Activated CD4-positive, alpha-beta T cell treated with anti-CD3 and anti-CD28 coated beads, Interleukin-2, amount 10 ng/mL, durations not matched to agents 7 days and 5 days (primary cell): ENCODE measurements at regions not wholly inside any gene's neighbourhood (a gene's known extent, or its start where the extent isn't known, plus 50 kb on each side); places are given as distances from the start of the nearest gene placed in this dataset.
"Not testable (repeated sequence)": the region's sequence is repeated elsewhere in the genome, so short reads cannot be mapped to it uniquely, and the experiment has no call there.

Source experiments
- CTCF ChIA-PET: fragments of 350-600 bp; sonication (Branson Sonifier 250); formaldehyde crosslinking; loops from one replicate; lab custom pipeline; 2021; ENCODE audit warnings: antibody characterized with exemption; lab: Charles Lee
- POLR2A ChIA-PET: fragments of 350-600 bp; sonication (Branson Sonifier 250); formaldehyde crosslinking; loops from one replicate; lab custom pipeline; 2021; ENCODE audit warnings: antibody characterized with exemption; lab: Charles Lee
- DNase-seq: peaks from one replicate; pipeline ENCODE4 v3.0.0-alpha.2; 2020
- H3K27ac Mint-ChIP-seq: one replicate; pipeline ENCODE4 v1.8.0; 2021; ENCODE audit warnings: mild to moderate bottlenecking, moderate library complexity, mixed read lengths
- H3K27me3 Mint-ChIP-seq: one replicate; pipeline ENCODE4 v1.8.0; 2021; ENCODE audit warnings: mixed read lengths
- H3K36me3 Mint-ChIP-seq: one replicate; pipeline ENCODE4 v1.8.0; 2021; ENCODE audit warnings: low read depth, mixed read lengths
- H3K4me1 Mint-ChIP-seq: one replicate; pipeline ENCODE4 v1.8.0; 2021; ENCODE audit warnings: mixed read lengths
- H3K4me3 Mint-ChIP-seq: one replicate; pipeline ENCODE4 v1.8.0; 2021; ENCODE audit warnings: mild to moderate bottlenecking, moderate library complexity, mixed read lengths
- H3K9me3 Mint-ChIP-seq: one replicate; pipeline ENCODE4 v1.8.0; 2021; ENCODE audit warnings: mixed read lengths

DNA sequence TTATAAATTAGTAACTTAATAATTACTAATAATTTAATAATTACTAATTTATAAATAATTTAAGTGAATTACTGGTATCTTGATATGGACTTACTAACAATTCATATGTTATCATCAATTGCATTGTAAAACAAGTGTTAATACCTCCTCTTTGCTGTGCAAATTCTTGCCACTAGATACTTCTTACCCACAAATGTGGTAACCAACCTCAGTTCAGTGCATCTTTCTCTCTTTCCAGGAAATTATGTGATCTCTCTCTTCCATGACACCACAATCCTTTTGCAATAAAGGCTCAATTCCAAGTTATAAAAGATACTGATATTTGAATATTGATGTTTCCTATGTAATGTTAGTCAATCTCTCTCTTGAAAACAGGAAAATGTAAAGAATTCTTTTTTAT lies 408.6 kb upstream of the MIR17HG start:
- no peak overlapping the region for H3K27ac Mint-ChIP-seq
- no peak for DNase-seq
- no peaks in the 10 kb centered on the region for H3K9me3 Mint-ChIP-seq
- no peaks in the 10 kb centered on the region for H3K27me3 Mint-ChIP-seq
- ChIA-PET POLR2A (no interaction called here), CTCF (no interaction called here)
- no peaks in the 10 kb centered on the region for H3K36me3 Mint-ChIP-seq
- no peaks in the 10 kb centered on the region for H3K4me1 Mint-ChIP-seq
- no peak overlapping the region for H3K4me3 Mint-ChIP-seq

- POLR2A ChIA-PET, result no interaction called here
- no peak for DNase-seq
- Mint-ChIP-seq H3K9me3 (no peaks in the 10 kb centered on the region), H3K27ac (no peak overlapping the region), H3K27me3 (no peaks in the 10 kb centered on the region), H3K36me3 (no peaks in the 10 kb centered on the region), H3K4me1 (no peaks in the 10 kb centered on the region), H3K4me3 (no peak overlapping the region)
- CTCF ChIA-PET, result no interaction called here
These were observed 403.5 kb upstream of the MIR17HG start for GRCh38 chr13:90943946-90944345.

- CTCF ChIA-PET, H3K36me3 Mint-ChIP-seq, H3K9me3 Mint-ChIP-seq, H3K27me3 Mint-ChIP-seq, H3K27ac Mint-ChIP-seq, H3K4me3 Mint-ChIP-seq, H3K4me1 Mint-ChIP-seq, DNase-seq, POLR2A ChIA-PET: not testable (repeated sequence)
These were observed 402.3 kb upstream of the MIR17HG start for GRCh38 chr13:90945146-90945545.

- H3K27me3 Mint-ChIP-seq, DNase-seq, H3K4me3 Mint-ChIP-seq, CTCF ChIA-PET, H3K4me1 Mint-ChIP-seq, H3K9me3 Mint-ChIP-seq, H3K36me3 Mint-ChIP-seq, H3K27ac Mint-ChIP-seq, POLR2A ChIA-PET: not testable (repeated sequence)
These were observed 401.4 kb upstream of the MIR17HG start for GRCh38 chr13:90946125-90946524.

DNA sequence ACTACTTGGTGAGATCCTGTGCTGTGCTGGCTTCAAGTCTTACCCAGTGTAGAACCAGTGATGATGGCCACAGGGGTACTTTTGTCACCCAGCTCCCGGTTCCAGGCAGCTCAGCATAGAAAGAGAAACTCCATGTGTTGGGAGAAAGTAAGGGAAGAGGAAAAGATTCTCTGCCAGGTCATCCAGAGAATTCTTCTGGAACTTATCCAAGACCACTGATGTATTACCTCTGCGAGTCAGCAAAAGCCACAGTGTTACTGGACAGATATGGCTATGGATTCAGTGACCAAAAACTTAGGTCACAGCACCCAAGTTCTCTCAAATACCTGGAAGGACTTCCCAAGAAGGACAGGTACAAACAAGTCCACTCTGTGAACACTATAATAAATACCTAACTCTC lies 399.5 kb upstream of the MIR17HG start:
- POLR2A ChIA-PET, result no interaction called here
- Mint-ChIP-seq H3K9me3 (no peaks in the 10 kb centered on the region), H3K4me3 (no peak overlapping the region), H3K27ac (no peak overlapping the region), H3K27me3 (no peaks in the 10 kb centered on the region), H3K4me1 (no peaks in the 10 kb centered on the region), H3K36me3 (no peaks in the 10 kb centered on the region)
- DNase-seq, result no peak
- CTCF ChIA-PET, result no interaction called here

GRCh38 chr13:90950160-90950559 lies 397.3 kb upstream of the MIR17HG start:
- Mint-ChIP-seq H3K9me3 (no peaks in the 10 kb centered on the region), H3K27me3 (no peaks in the 10 kb centered on the region)

GRCh38 chr13:90951663-90952062 lies 395.8 kb upstream of the MIR17HG start:
- Mint-ChIP-seq H3K27me3 (no peaks in the 10 kb centered on the region), H3K36me3 (no peaks in the 10 kb centered on the region), H3K4me3 (no peak overlapping the region), H3K9me3 (no peaks in the 10 kb centered on the region), H3K27ac (no peak overlapping the region), H3K4me1 (no peaks in the 10 kb centered on the region)
- no peak for DNase-seq
- ChIA-PET POLR2A (no interaction called here), CTCF (no interaction called here)

More at GRCh38 chr13:90950160-90950559, 397.3 kb upstream of the MIR17HG start:
- Mint-ChIP-seq H3K36me3 (no peaks in the 10 kb centered on the region), H3K4me1 (no peaks in the 10 kb centered on the region), H3K27ac (no peak overlapping the region), H3K4me3 (no peak overlapping the region)
- no peak for DNase-seq
- ChIA-PET CTCF (no interaction called here), POLR2A (no interaction called here)

GRCh38 chr13:90952326-90952725 lies 395.2 kb upstream of the MIR17HG start:
- Mint-ChIP-seq H3K9me3 (no peaks in the 10 kb centered on the region), H3K36me3 (no peaks in the 10 kb centered on the region), H3K4me3 (no peak overlapping the region), H3K4me1 (no peaks in the 10 kb centered on the region), H3K27ac (no peak overlapping the region), H3K27me3 (no peaks in the 10 kb centered on the region)
- DNase-seq, result no peak
- POLR2A ChIA-PET, result no interaction called here
- CTCF ChIA-PET, result no interaction called here

- no peaks in the 10 kb centered on the region for H3K9me3 Mint-ChIP-seq
- ChIA-PET CTCF (no interaction called here), POLR2A (no interaction called here)
- DNase-seq, result no peak
- H3K4me1 Mint-ChIP-seq, result no peaks in the 10 kb centered on the region
- H3K27me3 Mint-ChIP-seq, result no peaks in the 10 kb centered on the region
- no peak overlapping the region for H3K4me3 Mint-ChIP-seq
- H3K36me3 Mint-ChIP-seq, result no peaks in the 10 kb centered on the region
- no peak overlapping the region for H3K27ac Mint-ChIP-seq
These were observed 392.8 kb upstream of the MIR17HG start for GRCh38 chr13:90954605-90955195.

DNA sequence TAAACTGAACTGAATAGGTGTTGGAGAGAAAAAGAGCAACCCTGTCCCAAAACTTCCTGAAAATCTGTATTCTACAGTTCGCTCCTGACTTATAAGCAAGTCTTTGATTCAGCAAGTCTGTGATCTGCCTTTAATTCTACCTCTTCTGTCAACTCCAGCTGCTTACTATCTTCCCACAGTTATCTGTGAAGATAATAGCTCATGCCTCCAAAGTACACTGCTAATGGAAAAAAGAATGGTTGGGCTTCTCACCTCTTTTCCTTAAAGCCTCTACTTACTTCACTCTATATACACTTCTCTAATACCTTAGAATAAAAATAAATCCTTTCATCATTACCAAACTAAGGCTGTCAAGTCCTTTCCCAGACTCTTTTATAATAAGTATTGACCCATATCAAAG lies 391.5 kb upstream of the MIR17HG start:
- POLR2A ChIA-PET, result no interaction called here
- no peak for DNase-seq
- CTCF ChIA-PET, result no interaction called here
- H3K9me3 Mint-ChIP-seq, result no peaks in the 10 kb centered on the region
- no peaks in the 10 kb centered on the region for H3K27me3 Mint-ChIP-seq
- H3K36me3 Mint-ChIP-seq, result no peaks in the 10 kb centered on the region
- H3K27ac Mint-ChIP-seq, result no peak overlapping the region
- no peaks in the 10 kb centered on the region for H3K4me1 Mint-ChIP-seq
- no peak overlapping the region for H3K4me3 Mint-ChIP-seq

- H3K27ac Mint-ChIP-seq, result no peak overlapping the region
- H3K9me3 Mint-ChIP-seq, result peaks cover 2% of the 10 kb centered on the region
- POLR2A ChIA-PET, result no interaction called here
- no peaks in the 10 kb centered on the region for H3K4me1 Mint-ChIP-seq
- DNase-seq, result no peak
- H3K36me3 Mint-ChIP-seq, result no peaks in the 10 kb centered on the region
- no peaks in the 10 kb centered on the region for H3K27me3 Mint-ChIP-seq
- CTCF ChIA-PET, result no interaction called here
- no peak overlapping the region for H3K4me3 Mint-ChIP-seq
These were observed 388.6 kb upstream of the MIR17HG start for GRCh38 chr13:90958866-90959265.

- Mint-ChIP-seq H3K27me3 (no peaks in the 10 kb centered on the region), H3K4me1 (no peaks in the 10 kb centered on the region), H3K27ac (no peak overlapping the region), H3K4me3 (no peak overlapping the region), H3K9me3 (no peaks in the 10 kb centered on the region), H3K36me3 (no peaks in the 10 kb centered on the region)
- DNase-seq, result no peak
- ChIA-PET POLR2A (no interaction called here), CTCF (no interaction called here)
These were observed 379.2 kb upstream of the MIR17HG start for GRCh38 chr13:90968166-90968904.

DNA sequence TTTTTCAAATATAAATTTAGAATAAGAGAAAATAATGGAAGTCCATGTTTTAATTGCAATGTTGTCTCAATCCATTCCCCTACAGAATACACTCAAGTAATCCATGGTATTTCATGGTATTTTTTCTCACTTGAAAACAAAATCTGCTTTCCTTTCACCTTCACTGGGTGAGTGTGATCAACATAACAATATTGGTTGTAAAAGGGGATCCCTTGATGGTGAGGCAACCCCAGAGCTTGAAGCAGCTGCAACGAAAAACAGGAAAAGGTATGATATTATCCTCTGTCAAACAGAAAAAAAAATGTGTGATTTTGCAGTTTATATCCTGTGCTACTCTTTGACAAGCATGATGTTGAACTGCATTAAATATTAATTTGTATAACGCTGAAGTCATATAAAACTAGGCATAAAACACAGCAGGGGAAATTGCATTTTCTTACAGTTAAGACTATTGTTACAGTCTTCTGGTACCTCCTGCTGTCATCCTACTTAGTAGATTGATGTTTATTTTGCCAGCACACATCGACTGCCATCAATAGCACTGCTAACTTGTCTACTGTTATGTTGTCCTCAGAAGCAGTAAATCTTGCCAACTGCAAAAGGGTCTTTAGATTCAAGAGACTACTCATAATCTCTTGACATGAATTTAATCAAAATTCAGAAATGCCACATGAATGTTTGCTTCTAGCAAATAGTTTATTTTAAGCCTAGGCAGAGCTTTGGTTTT lies 373.1 kb upstream of the MIR17HG start:
- H3K4me3 Mint-ChIP-seq, result no peak overlapping the region

More for the DNA sequence above, 373.1 kb upstream of the MIR17HG start:
- Mint-ChIP-seq H3K9me3 (no peaks in the 10 kb centered on the region), H3K4me1 (no peaks in the 10 kb centered on the region), H3K36me3 (no peaks in the 10 kb centered on the region), H3K27me3 (no peaks in the 10 kb centered on the region), H3K27ac (no peak overlapping the region)
- no peak for DNase-seq
- POLR2A ChIA-PET, result no interaction called here
- CTCF ChIA-PET, result no interaction called here
